ENCODE measurements at regions not wholly inside any gene's neighbourhood (a gene's known extent, or its start where the extent isn't known, plus 50 kb on each side); places are given as distances from the start of the nearest gene placed in this dataset.

- no peak for DNase-seq (ENCODE audit: low read depth in 4 of 4, low spot score in 1 of 4)
These were observed 91.6 kb upstream of the CXCL12 start for GRCh38 chr10:44476409-44477045.

GRCh38 chr10:44477046-44477425 is 92.1 kb upstream of the CXCL12 start:
- DNase-seq (ENCODE audit: low read depth in 4 of 4, low spot score in 1 of 4) = no peak

GRCh38 chr10:44478040-44478439 is 93.1 kb upstream of the CXCL12 start:
- DNase-seq (ENCODE audit: low read depth in 4 of 4, low spot score in 1 of 4) = no peak

- no peak for DNase-seq (ENCODE audit: low read depth in 4 of 4, low spot score in 1 of 4)
These were observed 94.2 kb upstream of the CXCL12 start for GRCh38 chr10:44478876-44479705.

- no peak for DNase-seq (ENCODE audit: low read depth in 4 of 4, low spot score in 1 of 4)
These were observed 107.8 kb upstream of the CXCL12 start for GRCh38 chr10:44492678-44493077.

- no peak for DNase-seq (ENCODE audit: low read depth in 4 of 4, low spot score in 1 of 4)
These were observed 113.3 kb upstream of the CXCL12 start for GRCh38 chr10:44498222-44498621.

GRCh38 chr10:44500451-44500850 is 115.6 kb upstream of the CXCL12 start:
- no peak for DNase-seq (ENCODE audit: low read depth in 4 of 4, low spot score in 1 of 4)

- no peak for DNase-seq (ENCODE audit: low read depth in 4 of 4, low spot score in 1 of 4)
These were observed 121.5 kb upstream of the CXCL12 start for GRCh38 chr10:44506386-44506785.

- DNase-seq (ENCODE audit: low read depth in 4 of 4, low spot score in 1 of 4) = no peak
These were observed 125.7 kb upstream of the CXCL12 start for GRCh38 chr10:44510379-44511115.

GRCh38 chr10:44511166-44511565 is 126.3 kb upstream of the CXCL12 start:
- no peak for DNase-seq (ENCODE audit: low read depth in 4 of 4, low spot score in 1 of 4)

- DNase-seq (ENCODE audit: low read depth in 4 of 4, low spot score in 1 of 4) = no peak
These were observed 126.7 kb upstream of the CXCL12 start for GRCh38 chr10:44511601-44512000.

- DNase-seq (ENCODE audit: low read depth in 4 of 4, low spot score in 1 of 4) = no peak
These were observed 127.6 kb upstream of the CXCL12 start for GRCh38 chr10:44512431-44513022.

GRCh38 chr10:44513591-44513990 is 128.7 kb upstream of the CXCL12 start:
- no peak for DNase-seq (ENCODE audit: low read depth in 4 of 4, low spot score in 1 of 4)

- no peak for DNase-seq (ENCODE audit: low read depth in 4 of 4, low spot score in 1 of 4)
These were observed 132.0 kb upstream of the CXCL12 start for GRCh38 chr10:44516891-44517290.

- no peak for DNase-seq (ENCODE audit: low read depth in 4 of 4, low spot score in 1 of 4)
These were observed 132.7 kb upstream of the CXCL12 start for GRCh38 chr10:44517635-44518034.

- DNase-seq (ENCODE audit: low read depth in 4 of 4, low spot score in 1 of 4) = no peak
These were observed 134.5 kb upstream of the CXCL12 start for GRCh38 chr10:44519361-44519760.

GRCh38 chr10:44520651-44521050 is 135.8 kb upstream of the CXCL12 start:
- no peak for DNase-seq (ENCODE audit: low read depth in 4 of 4, low spot score in 1 of 4)

- no peak for DNase-seq (ENCODE audit: low read depth in 4 of 4, low spot score in 1 of 4)
These were observed 154.3 kb upstream of the CXCL12 start for GRCh38 chr10:44539178-44539577.

GRCh38 chr10:44552726-44553125 is 167.8 kb upstream of the CXCL12 start:
- DNase-seq (ENCODE audit: low read depth in 4 of 4, low spot score in 1 of 4) = no peak

- no peak for DNase-seq (ENCODE audit: low read depth in 4 of 4, low spot score in 1 of 4)
These were observed 172.8 kb upstream of the CXCL12 start for GRCh38 chr10:44557596-44558191.

- DNase-seq (ENCODE audit: low read depth in 4 of 4, low spot score in 1 of 4) = no peak
These were observed 173.6 kb upstream of the CXCL12 start for GRCh38 chr10:44558521-44558920.

Data from stimulated activated CD4-positive, alpha-beta T cell treated with anti-CD3 and anti-CD28 coated beads, Interleukin-1b, Interleukin-23, amount 100 ng/mL, for 24 hours (primary cell).